Endothelial cell (in vitro differentiated cells): ENCODE measurements at regions not wholly inside any gene's neighbourhood (a gene's known extent, or its start where the extent isn't known, plus 50 kb on each side); places are given as distances from the start of the nearest gene placed in this dataset.
"Not testable (repeated sequence)": the region's sequence is repeated elsewhere in the genome, so short reads cannot be mapped to it uniquely, and the experiment has no call there.

Experiments used
- DNase-seq: peaks from one replicate; pipeline ENCODE4 v3.0.0; 2021; ENCODE audit warnings: low spot score
- H3K27ac Mint-ChIP-seq: one replicate; pipeline ENCODE4 v1.8.0; 2021; ENCODE audit warnings: mixed read lengths, inconsistent platforms; ENCODE audit not compliant: unreplicated experiment
- H3K27me3 Mint-ChIP-seq: one replicate; pipeline ENCODE4 v1.8.0; 2021; ENCODE audit warnings: mild to moderate bottlenecking, moderate library complexity, mixed read lengths, inconsistent platforms; ENCODE audit not compliant: unreplicated experiment
- H3K36me3 Mint-ChIP-seq: one replicate; pipeline ENCODE4 v1.8.0; 2021; ENCODE audit warnings: mild to moderate bottlenecking, low read depth, mixed read lengths, inconsistent platforms; ENCODE audit not compliant: unreplicated experiment
- H3K4me1 Mint-ChIP-seq: one replicate; pipeline ENCODE4 v1.8.0; 2021; ENCODE audit warnings: mild to moderate bottlenecking, mixed read lengths, inconsistent platforms; ENCODE audit not compliant: unreplicated experiment
- H3K4me3 Mint-ChIP-seq: one replicate; pipeline ENCODE4 v1.8.0; 2021; ENCODE audit warnings: mild to moderate bottlenecking, mixed read lengths, inconsistent platforms; ENCODE audit not compliant: unreplicated experiment
- H3K9me3 Mint-ChIP-seq: one replicate; pipeline ENCODE4 v1.8.0; 2021; ENCODE audit warnings: mixed read lengths, inconsistent platforms; ENCODE audit not compliant: unreplicated experiment
- TF ChIP-seq, protein P1 (sequence below): fragments of 200-600 bp; sonication (generic); IDR thresholded peaks from one replicate; pipeline ENCODE4 v1.5.0; 2021; ENCODE audit warnings: antibody characterized with exemption; ENCODE audit not compliant: unreplicated experiment

GRCh38 chr14:43356382-43356781 is 1150.7 kb downstream of the FSCB start:
- TF ChIP-seq, protein P1, sequence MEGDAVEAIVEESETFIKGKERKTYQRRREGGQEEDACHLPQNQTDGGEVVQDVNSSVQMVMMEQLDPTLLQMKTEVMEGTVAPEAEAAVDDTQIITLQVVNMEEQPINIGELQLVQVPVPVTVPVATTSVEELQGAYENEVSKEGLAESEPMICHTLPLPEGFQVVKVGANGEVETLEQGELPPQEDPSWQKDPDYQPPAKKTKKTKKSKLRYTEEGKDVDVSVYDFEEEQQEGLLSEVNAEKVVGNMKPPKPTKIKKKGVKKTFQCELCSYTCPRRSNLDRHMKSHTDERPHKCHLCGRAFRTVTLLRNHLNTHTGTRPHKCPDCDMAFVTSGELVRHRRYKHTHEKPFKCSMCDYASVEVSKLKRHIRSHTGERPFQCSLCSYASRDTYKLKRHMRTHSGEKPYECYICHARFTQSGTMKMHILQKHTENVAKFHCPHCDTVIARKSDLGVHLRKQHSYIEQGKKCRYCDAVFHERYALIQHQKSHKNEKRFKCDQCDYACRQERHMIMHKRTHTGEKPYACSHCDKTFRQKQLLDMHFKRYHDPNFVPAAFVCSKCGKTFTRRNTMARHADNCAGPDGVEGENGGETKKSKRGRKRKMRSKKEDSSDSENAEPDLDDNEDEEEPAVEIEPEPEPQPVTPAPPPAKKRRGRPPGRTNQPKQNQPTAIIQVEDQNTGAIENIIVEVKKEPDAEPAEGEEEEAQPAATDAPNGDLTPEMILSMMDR: no peak
- Mint-ChIP-seq H3K27me3 (no peaks in the 10 kb centered on the region), H3K9me3 (no peaks in the 10 kb centered on the region), H3K4me1 (no peaks in the 10 kb centered on the region), H3K36me3 (no peaks in the 10 kb centered on the region), H3K27ac (no peak overlapping the region), H3K4me3 (no peak overlapping the region)
- DNase-seq: no peak

DNA sequence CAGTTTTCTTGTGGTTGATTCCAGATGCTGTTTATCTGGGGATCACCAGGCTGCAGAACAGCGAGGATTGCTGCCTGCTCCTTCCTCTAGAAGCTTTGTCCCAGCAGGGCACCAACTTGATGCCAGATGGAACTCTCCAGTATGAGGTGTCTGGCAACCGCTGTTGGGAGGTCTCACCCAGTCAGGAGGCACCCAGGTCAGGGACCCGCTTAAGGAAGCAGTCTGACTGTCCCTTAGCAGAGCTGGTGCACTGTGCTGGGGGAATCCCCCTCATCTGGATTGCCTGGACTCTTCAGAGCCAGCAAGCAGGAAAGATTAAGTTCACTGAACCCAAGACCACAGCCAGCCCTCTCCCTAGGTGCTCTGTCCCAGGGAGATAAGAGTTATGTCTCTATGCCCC is 1165.2 kb downstream of the FSCB start:
- no peak for DNase-seq
- no peaks in the 10 kb centered on the region for H3K36me3 Mint-ChIP-seq
- peaks cover 3% of the 10 kb centered on the region for H3K27me3 Mint-ChIP-seq
- no peaks in the 10 kb centered on the region for H3K9me3 Mint-ChIP-seq
- H3K4me3 Mint-ChIP-seq: no peak overlapping the region
- TF ChIP-seq, protein P1: no peak
- H3K4me1 Mint-ChIP-seq: no peaks in the 10 kb centered on the region
- no peak overlapping the region for H3K27ac Mint-ChIP-seq

DNA sequence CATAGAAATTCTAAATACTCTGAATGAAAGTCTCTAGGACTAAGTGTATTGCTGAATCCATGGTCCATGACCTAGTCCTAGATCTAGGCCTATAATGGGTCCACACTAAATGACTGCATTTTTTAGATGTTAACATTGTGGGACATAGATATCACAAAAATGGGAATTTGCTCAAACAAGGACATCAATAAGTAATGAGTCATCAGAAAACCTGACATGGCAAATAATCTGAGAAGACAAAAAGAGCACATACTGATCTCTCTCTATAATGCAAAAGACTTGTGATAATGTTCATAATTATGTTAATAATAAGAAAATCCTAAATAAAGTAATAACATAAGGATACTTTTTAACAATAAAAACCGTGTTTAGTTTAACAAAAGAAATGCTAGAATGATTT is 1168.4 kb downstream of the FSCB start:
- Mint-ChIP-seq H3K27ac (no peak overlapping the region), H3K9me3 (no peaks in the 10 kb centered on the region), H3K4me3 (no peak overlapping the region), H3K27me3 (peaks cover 2% of the 10 kb centered on the region), H3K36me3 (no peaks in the 10 kb centered on the region), H3K4me1 (no peaks in the 10 kb centered on the region)
- TF ChIP-seq, protein P1: no peak
- no peak for DNase-seq

- H3K4me1 Mint-ChIP-seq: no peaks in the 10 kb centered on the region
Observed at GRCh38 chr14:43336351-43336750, 1170.7 kb downstream of the FSCB start.

GRCh38 chr14:43326501-43327407 is 1180.3 kb downstream of the FSCB start:
- not testable (repeated sequence) for DNase-seq

More at GRCh38 chr14:43336351-43336750, 1170.7 kb downstream of the FSCB start:
- TF ChIP-seq, protein P1: no peak
- Mint-ChIP-seq H3K36me3 (no peaks in the 10 kb centered on the region), H3K27ac (no peak overlapping the region), H3K27me3 (no peaks in the 10 kb centered on the region), H3K4me3 (no peak overlapping the region), H3K9me3 (no peaks in the 10 kb centered on the region)
- DNase-seq: no peak

More at GRCh38 chr14:43326501-43327407, 1180.3 kb downstream of the FSCB start:
- H3K4me1 Mint-ChIP-seq, H3K36me3 Mint-ChIP-seq, H3K27me3 Mint-ChIP-seq, H3K4me3 Mint-ChIP-seq, H3K9me3 Mint-ChIP-seq, H3K27ac Mint-ChIP-seq: not testable (repeated sequence)
